NB4 (cell line): ENCODE measurements at regions not wholly inside any gene's neighbourhood (a gene's known extent, or its start where the extent isn't known, plus 50 kb on each side); places are given as distances from the start of the nearest gene placed in this dataset.

Experiments
- DNase-seq: peaks from one replicate; pipeline ENCODE4 v3.0.0; 2010; ENCODE audit warnings: low read depth
- H3K4me3 ChIP-seq: one replicate; pipeline ENCODE4 v1.5.1; 2011; ENCODE audit warnings: mild to moderate bottlenecking, low read depth, low read length, moderate library complexity
- MAX ChIP-seq: IDR thresholded peaks from 2 replicates; pipeline ENCODE4 v1.6.1; 2011; ENCODE audit warnings: low read depth, low read length
- MYC ChIP-seq: IDR thresholded peaks from 2 replicates; pipeline ENCODE4 v1.6.1; 2011; ENCODE audit warnings: low read depth, low read length
- POLR2A ChIP-seq: IDR thresholded peaks from 2 replicates; pipeline ENCODE4 v1.6.1; 2011; ENCODE audit warnings: mild to moderate bottlenecking; ENCODE audit not compliant: insufficient read length; ENCODE audit errors: extremely low read depth
- TF ChIP-seq, protein P1 (sequence below): IDR thresholded peaks from one replicate; pipeline ENCODE4 v1.5.1; 2012; ENCODE audit warnings: low read depth, low read length

DNA sequence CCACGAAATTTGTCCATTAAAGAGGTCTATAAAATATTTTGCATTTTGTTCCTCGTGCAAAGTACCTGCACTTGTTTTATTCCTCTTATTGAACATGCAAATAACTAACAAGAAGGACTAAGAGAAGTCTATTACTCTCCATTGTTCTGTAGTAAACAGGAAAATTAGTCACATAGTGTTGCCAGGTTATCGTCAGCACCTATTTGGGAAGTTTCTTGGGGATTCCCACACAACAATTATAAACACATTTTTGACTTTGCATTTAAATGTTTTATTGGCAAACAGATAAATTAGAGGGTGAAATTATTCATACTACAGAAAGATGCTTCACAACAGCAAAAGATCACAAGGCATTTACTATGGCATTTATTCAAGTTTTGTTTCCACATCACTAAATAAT is 174.5 kb downstream of the ZC3H11B start:
- TF ChIP-seq MYC, result no peak
- TF ChIP-seq MAX, result no peak
- TF ChIP-seq, protein P1, sequence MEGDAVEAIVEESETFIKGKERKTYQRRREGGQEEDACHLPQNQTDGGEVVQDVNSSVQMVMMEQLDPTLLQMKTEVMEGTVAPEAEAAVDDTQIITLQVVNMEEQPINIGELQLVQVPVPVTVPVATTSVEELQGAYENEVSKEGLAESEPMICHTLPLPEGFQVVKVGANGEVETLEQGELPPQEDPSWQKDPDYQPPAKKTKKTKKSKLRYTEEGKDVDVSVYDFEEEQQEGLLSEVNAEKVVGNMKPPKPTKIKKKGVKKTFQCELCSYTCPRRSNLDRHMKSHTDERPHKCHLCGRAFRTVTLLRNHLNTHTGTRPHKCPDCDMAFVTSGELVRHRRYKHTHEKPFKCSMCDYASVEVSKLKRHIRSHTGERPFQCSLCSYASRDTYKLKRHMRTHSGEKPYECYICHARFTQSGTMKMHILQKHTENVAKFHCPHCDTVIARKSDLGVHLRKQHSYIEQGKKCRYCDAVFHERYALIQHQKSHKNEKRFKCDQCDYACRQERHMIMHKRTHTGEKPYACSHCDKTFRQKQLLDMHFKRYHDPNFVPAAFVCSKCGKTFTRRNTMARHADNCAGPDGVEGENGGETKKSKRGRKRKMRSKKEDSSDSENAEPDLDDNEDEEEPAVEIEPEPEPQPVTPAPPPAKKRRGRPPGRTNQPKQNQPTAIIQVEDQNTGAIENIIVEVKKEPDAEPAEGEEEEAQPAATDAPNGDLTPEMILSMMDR, result no peak
- no peak for TF ChIP-seq POLR2A
- no peak overlapping the region for H3K4me3 ChIP-seq
- no peak for DNase-seq

GRCh38 chr1:219434923-219435297 is 178.0 kb downstream of the ZC3H11B start:
- no peak for DNase-seq
- no peak overlapping the region for H3K4me3 ChIP-seq
- no peak for TF ChIP-seq MAX

DNA sequence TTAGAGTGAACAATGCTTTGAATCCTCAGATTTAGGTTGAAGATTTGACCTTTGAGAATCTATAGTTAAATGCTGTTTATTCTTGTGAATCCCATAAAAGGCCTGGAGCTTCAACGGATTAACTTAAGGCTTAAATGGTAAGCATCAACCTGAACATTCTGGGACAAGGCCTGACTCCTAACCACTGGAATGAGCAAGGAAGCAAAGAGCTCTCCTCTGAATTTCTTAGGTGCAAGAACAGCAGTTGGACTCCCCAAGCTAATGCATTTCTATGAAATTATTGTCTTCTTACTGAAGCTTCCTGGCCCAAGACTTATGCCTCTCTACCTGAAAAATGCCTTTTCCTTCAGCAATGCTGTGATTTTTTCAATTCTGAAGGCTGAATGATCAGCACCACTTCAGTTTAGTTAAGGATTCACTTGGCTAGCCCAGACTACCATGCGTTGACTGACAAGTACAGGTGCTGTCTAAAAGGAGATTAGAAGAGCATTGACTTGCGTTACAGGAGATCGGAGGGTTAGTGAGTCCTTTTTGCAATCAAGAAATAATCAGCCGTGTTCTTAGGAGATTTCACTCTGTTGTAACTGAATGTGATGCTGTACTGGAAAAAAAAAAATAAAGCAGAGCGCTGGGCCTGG is 178.5 kb downstream of the ZC3H11B start:
- no peak for DNase-seq
- TF ChIP-seq, protein P1, result no peak
- TF ChIP-seq MYC, result no peak
- TF ChIP-seq MAX, result no peak
- TF ChIP-seq POLR2A, result no peak
- H3K4me3 ChIP-seq, result no peak overlapping the region

DNA sequence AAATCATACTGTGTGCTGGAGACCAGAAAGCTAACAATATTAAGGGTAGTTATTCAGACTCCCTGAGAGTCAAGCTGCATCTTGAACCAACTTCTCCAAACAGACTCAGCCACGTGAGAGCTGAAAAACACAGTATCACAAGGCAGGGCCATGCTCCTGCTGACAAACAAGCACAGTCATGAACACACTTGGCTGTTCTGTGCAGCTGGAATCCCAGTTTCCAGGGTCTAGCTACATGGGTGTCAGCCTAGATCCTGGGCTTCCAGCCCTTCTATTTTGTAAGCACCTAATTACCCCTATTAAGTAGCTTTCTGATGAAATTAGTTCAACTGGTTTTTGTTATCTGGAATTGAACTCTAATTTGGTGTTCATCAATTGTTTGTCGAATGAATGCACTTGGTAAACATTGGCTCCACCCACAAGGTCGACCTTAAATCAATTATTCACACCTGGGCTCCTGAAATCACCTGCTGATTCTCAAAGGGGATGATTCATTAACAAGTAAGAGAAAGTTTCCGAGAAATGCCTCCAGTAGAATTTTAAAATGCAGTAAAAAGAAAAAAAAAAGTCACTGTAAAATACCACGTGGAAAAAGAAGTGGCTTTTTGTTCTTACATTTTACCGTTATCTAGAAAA is 179.3 kb downstream of the ZC3H11B start:
- DNase-seq, result no peak
- TF ChIP-seq MAX (no peak), MYC (no peak)
- TF ChIP-seq, protein P1, result no peak
- H3K4me3 ChIP-seq, result no peak overlapping the region

DNA sequence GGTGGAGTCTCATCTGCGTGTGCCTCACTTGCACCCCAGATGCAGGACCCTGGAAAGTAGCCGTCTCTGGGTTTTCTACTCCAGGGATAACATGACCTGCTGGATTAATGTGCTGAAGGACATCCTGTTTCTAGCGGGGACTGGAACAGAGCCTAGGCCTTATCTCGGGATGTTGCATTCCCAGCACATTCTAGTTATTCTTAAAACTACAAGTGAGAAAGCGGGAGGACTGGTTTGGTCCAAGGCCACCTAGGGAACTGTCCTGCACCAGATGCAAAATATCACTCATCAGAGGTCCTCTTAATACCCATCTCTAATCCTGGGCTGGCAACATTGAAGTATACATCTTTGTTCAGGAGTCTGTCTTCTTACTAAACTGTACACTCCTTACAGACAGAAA is 179.9 kb downstream of the ZC3H11B start:
- DNase-seq, result no peak
- H3K4me3 ChIP-seq, result no peak overlapping the region
- no peak for TF ChIP-seq MAX
- no peak for TF ChIP-seq POLR2A
- TF ChIP-seq MYC, result no peak
- TF ChIP-seq, protein P1, result no peak

DNA sequence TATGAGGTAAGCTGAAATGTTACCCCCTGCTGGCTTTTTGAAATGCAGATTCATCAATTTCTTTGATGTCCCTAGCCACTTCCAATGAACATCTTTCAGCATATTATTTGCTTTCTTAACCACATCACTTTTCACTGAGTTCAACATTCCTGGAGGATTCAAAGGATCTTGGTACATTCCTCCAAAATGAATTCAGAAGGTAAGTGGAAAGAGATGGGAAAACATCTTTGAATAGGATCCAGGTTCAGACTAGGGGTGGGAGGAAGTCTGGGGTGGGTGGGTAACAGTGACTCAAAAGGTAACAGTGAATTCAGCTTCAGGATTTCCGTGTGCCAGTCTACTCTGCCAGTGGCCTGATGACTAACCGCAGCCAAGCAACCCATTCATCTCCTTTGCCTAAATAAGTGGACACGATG is 180.7 kb downstream of the ZC3H11B start:
- no peak for DNase-seq
- TF ChIP-seq MAX, result no peak
- TF ChIP-seq, protein P1, result no peak
- TF ChIP-seq POLR2A, result no peak
- no peak for TF ChIP-seq MYC
- no peak overlapping the region for H3K4me3 ChIP-seq
